ENCODE measurements at regions not wholly inside any gene's neighbourhood (a gene's known extent, or its start where the extent isn't known, plus 50 kb on each side); places are given as distances from the start of the nearest gene placed in this dataset.

DNA sequence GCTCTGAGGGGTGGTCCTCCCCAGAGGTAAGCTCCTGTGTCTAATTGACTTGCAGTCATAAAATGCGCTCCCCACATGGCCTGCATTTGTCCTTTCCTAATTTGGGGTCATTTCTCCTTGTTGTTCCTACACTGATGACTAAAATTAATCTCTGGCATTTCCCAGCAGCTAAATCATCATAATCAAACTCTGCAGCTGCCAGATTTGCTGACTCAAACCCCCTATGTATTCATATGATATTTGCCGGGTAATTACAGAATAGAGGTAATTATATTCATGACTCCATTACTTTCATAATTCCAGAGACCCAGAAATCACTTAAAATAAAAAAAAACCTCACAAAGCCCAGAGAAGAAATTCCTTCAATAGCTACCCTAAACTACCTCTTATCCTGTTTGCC lies 331.4 kb upstream of the KLHL29 start:
- Histone ChIP-seq H3K9me2 (ENCODE audit: insufficient read depth) (no peaks in the 10 kb centered on the region), H3K9ac (ENCODE audit: low read length) (no peak overlapping the region), H3K4me2 (ENCODE audit: low read length) (no peak overlapping the region), H3K4me3 (replicated peaks in 1 of 2; ENCODE audit: low read depth in 1 of 2, low read length in 2 of 2) (no peak overlapping the region), H3K27ac (ENCODE audit: low read depth, low read length) (no peak overlapping the region), H2AFZ (ENCODE audit: low read depth, low read length, poor library complexity, severe bottlenecking) (no peak overlapping the region), H3K27me3 (ENCODE audit: insufficient read depth, low read length) (0 out of 2 replicates have a peak, but pooled peaks cover 3% of the 10 kb centered on the region), H3K9me3 (ENCODE audit: control insufficient read depth in 1 of 2, insufficient read depth in 1 of 2, low read depth in 1 of 2, low read length in 2 of 2) (no peaks in the 10 kb centered on the region), H3K36me3 (ENCODE audit: control insufficient read depth in 1 of 2, insufficient read depth in 2 of 2, low read length in 2 of 2) (no peaks in the 10 kb centered on the region), H3K4me1 (ENCODE audit: control insufficient read depth in 1 of 2, insufficient read depth in 2 of 2, low read length in 2 of 2) (no peaks in the 10 kb centered on the region), H3K79me2 (ENCODE audit: insufficient read depth, low read length) (no peaks in the 10 kb centered on the region), H4K20me1 (ENCODE audit: insufficient read depth) (no peaks in the 10 kb centered on the region)
- ATAC-seq: no peak
- DNase-seq (ENCODE audit: low read depth, low spot score): no peak
- TF ChIP-seq POLR2A (IDR thresholded peaks at IDR 0.05; ENCODE audit: borderline replicate concordance, extremely low read depth, insufficient read depth, insufficient read length) (no peak), ELF1 (IDR thresholded peaks at IDR 0.05; ENCODE audit: borderline replicate concordance, low read depth) (no peak), JUND (IDR thresholded peaks at IDR 0.05) (no peak), SRF (IDR thresholded peaks at IDR 0.05; ENCODE audit: low read depth) (no peak)
- TF ChIP-seq, protein P1, sequence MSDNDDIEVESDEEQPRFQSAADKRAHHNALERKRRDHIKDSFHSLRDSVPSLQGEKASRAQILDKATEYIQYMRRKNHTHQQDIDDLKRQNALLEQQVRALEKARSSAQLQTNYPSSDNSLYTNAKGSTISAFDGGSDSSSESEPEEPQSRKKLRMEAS (IDR thresholded peaks at IDR 0.05): no peak
- no TSS peak for BruUV-seq (replicated peaks)
- CTCF ChIA-PET: no interaction called here
- intact Hi-C loops (cut with micrococcal nuclease): no loop called here
- RAD21 ChIA-PET (ENCODE audit: low non-redundant PET in 1 of 2, low total read pairs in 2 of 2, uncharacterized antibody in 2 of 2, unreplicated experiment in 2 of 2): no interaction called here
- POLR2A ChIA-PET: no interaction called here

DNA sequence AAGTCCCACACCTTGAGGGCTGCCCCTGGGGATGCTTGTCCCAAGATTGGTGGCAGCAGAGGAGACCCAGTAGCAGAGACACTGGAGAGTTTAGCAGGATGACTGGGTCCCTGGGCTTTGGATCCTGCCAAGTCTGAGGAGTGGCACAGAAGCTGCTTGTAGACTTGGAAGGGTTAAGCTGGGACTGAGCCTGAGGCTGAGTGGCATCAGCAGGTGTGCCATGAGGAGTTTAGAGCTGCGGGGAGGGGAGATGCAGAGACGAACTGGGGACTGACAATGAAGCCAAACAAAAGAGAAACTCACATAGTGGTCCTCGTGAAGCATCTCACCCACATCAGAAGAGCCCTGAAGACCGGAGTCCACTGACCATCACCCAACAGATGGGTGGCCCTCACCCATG lies 329.7 kb upstream of the KLHL29 start:
- ChIA-PET POLR2A (no interaction called here), CTCF (no interaction called here), RAD21 (ENCODE audit: low non-redundant PET in 1 of 2, low total read pairs in 2 of 2, uncharacterized antibody in 2 of 2, unreplicated experiment in 2 of 2) (no interaction called here)
- H3K9ac ChIP-seq (ENCODE audit: low read length): no peak overlapping the region
- no peak for ATAC-seq
- no peaks in the 10 kb centered on the region for H3K4me1 ChIP-seq (ENCODE audit: control insufficient read depth in 1 of 2, insufficient read depth in 2 of 2, low read length in 2 of 2)
- no peaks in the 10 kb centered on the region for H3K79me2 ChIP-seq (ENCODE audit: insufficient read depth, low read length)
- DNase-seq (ENCODE audit: low read depth, low spot score): no peak
- H3K27ac ChIP-seq (ENCODE audit: low read depth, low read length): no peak overlapping the region
- no TSS peak for BruUV-seq (replicated peaks)
- H3K36me3 ChIP-seq (ENCODE audit: control insufficient read depth in 1 of 2, insufficient read depth in 2 of 2, low read length in 2 of 2): no peaks in the 10 kb centered on the region
- intact Hi-C loops (cut with micrococcal nuclease): no loop called here
- no peak overlapping the region for H2AFZ ChIP-seq (ENCODE audit: low read depth, low read length, poor library complexity, severe bottlenecking)
- H3K9me2 ChIP-seq (ENCODE audit: insufficient read depth): no peaks in the 10 kb centered on the region
- H4K20me1 ChIP-seq (ENCODE audit: insufficient read depth): no peaks in the 10 kb centered on the region
- no peak overlapping the region for H3K4me2 ChIP-seq (ENCODE audit: low read length)
- H3K9me3 ChIP-seq (ENCODE audit: control insufficient read depth in 1 of 2, insufficient read depth in 1 of 2, low read depth in 1 of 2, low read length in 2 of 2): no peaks in the 10 kb centered on the region
- no peak overlapping the region for H3K4me3 ChIP-seq (replicated peaks in 1 of 2; ENCODE audit: low read depth in 1 of 2, low read length in 2 of 2)
- no peaks in the 10 kb centered on the region; the same call in 1 of the 2 replicates for H3K27me3 ChIP-seq (ENCODE audit: insufficient read depth, low read length)
- TF ChIP-seq SIN3A (IDR thresholded peaks at IDR 0.05; ENCODE audit: low read depth) (no peak), ELF1 (IDR thresholded peaks at IDR 0.05; ENCODE audit: borderline replicate concordance, low read depth) (no peak), YY1 (IDR thresholded peaks at IDR 0.05; ENCODE audit: extremely low read depth, insufficient replicate concordance, low read depth, low read length) (no peak), SRF (IDR thresholded peaks at IDR 0.05; ENCODE audit: low read depth) (no peak), POLR2AphosphoS5 (IDR thresholded peaks at IDR 0.05; ENCODE audit: low read depth, low read length) (no peak), EGR1 (IDR thresholded peaks at IDR 0.05; ENCODE audit: low read depth) (no peak), ZFX (IDR thresholded peaks at IDR 0.05) (no peak), POLR2A (IDR thresholded peaks at IDR 0.05; ENCODE audit: borderline replicate concordance, extremely low read depth, insufficient read depth, insufficient read length) (no peak)
- TF ChIP-seq, protein P1 (IDR thresholded peaks at IDR 0.05): no peak
- TF ChIP-seq, protein P2, sequence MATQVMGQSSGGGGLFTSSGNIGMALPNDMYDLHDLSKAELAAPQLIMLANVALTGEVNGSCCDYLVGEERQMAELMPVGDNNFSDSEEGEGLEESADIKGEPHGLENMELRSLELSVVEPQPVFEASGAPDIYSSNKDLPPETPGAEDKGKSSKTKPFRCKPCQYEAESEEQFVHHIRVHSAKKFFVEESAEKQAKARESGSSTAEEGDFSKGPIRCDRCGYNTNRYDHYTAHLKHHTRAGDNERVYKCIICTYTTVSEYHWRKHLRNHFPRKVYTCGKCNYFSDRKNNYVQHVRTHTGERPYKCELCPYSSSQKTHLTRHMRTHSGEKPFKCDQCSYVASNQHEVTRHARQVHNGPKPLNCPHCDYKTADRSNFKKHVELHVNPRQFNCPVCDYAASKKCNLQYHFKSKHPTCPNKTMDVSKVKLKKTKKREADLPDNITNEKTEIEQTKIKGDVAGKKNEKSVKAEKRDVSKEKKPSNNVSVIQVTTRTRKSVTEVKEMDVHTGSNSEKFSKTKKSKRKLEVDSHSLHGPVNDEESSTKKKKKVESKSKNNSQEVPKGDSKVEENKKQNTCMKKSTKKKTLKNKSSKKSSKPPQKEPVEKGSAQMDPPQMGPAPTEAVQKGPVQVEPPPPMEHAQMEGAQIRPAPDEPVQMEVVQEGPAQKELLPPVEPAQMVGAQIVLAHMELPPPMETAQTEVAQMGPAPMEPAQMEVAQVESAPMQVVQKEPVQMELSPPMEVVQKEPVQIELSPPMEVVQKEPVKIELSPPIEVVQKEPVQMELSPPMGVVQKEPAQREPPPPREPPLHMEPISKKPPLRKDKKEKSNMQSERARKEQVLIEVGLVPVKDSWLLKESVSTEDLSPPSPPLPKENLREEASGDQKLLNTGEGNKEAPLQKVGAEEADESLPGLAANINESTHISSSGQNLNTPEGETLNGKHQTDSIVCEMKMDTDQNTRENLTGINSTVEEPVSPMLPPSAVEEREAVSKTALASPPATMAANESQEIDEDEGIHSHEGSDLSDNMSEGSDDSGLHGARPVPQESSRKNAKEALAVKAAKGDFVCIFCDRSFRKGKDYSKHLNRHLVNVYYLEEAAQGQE (IDR thresholded peaks at IDR 0.05; ENCODE audit: low read depth): no peak
- TF ChIP-seq, protein P3, sequence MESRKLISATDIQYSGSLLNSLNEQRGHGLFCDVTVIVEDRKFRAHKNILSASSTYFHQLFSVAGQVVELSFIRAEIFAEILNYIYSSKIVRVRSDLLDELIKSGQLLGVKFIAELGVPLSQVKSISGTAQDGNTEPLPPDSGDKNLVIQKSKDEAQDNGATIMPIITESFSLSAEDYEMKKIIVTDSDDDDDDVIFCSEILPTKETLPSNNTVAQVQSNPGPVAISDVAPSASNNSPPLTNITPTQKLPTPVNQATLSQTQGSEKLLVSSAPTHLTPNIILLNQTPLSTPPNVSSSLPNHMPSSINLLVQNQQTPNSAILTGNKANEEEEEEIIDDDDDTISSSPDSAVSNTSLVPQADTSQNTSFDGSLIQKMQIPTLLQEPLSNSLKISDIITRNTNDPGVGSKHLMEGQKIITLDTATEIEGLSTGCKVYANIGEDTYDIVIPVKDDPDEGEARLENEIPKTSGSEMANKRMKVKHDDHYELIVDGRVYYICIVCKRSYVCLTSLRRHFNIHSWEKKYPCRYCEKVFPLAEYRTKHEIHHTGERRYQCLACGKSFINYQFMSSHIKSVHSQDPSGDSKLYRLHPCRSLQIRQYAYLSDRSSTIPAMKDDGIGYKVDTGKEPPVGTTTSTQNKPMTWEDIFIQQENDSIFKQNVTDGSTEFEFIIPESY (IDR thresholded peaks at IDR 0.05; ENCODE audit: extremely low read depth, insufficient replicate concordance, low read length): no peak
